Activated CD8-positive, alpha-beta T cell treated with anti-CD3 and anti-CD28 coated beads for 36 hours (primary cell): ENCODE measurements at regions not wholly inside any gene's neighbourhood (a gene's known extent, or its start where the extent isn't known, plus 50 kb on each side); places are given as distances from the start of the nearest gene placed in this dataset.

ENCODE experiments used
- ATAC-seq: fragments of 200-7000 bp; cut with Tn5 transposase; one replicate; pipeline ENCODE4 v1.10.0; 2021; ENCODE audit warnings: mild to moderate bottlenecking, moderate library complexity
- CTCF ChIA-PET: fragments of 350-600 bp; sonication (Branson Sonifier 250); formaldehyde crosslinking; loops from one replicate; lab custom pipeline; 2021; ENCODE audit warnings: antibody characterized with exemption; lab: Charles Lee
- POLR2A ChIA-PET: fragments of 350-600 bp; sonication (Branson Sonifier 250); formaldehyde crosslinking; loops from one replicate; lab custom pipeline; 2021; ENCODE audit warnings: antibody characterized with exemption; lab: Charles Lee
- DNase-seq: peaks from one replicate; pipeline ENCODE4 v3.0.0-alpha.2; 2020
- H3K27ac Mint-ChIP-seq: one replicate; pipeline ENCODE4 v1.8.0; 2021; ENCODE audit warnings: mild to moderate bottlenecking, mixed read lengths
- H3K27me3 Mint-ChIP-seq: one replicate; pipeline ENCODE4 v1.8.0; 2021; ENCODE audit warnings: mixed read lengths
- H3K36me3 Mint-ChIP-seq: one replicate; pipeline ENCODE4 v1.8.0; 2021; ENCODE audit warnings: low read depth, mixed read lengths
- H3K4me1 Mint-ChIP-seq: one replicate; pipeline ENCODE4 v1.8.0; 2021; ENCODE audit warnings: low read depth, mixed read lengths
- H3K4me3 Mint-ChIP-seq: one replicate; pipeline ENCODE4 v1.8.0; 2021; ENCODE audit warnings: mild to moderate bottlenecking, moderate library complexity, mixed read lengths
- H3K9me3 Mint-ChIP-seq: one replicate; pipeline ENCODE4 v1.8.0; 2021; ENCODE audit warnings: mixed read lengths
- intact Hi-C: fragments of 100-400 bp; cut with micrococcal nuclease; formaldehyde crosslinking; loops from one replicate; pipeline ENCODE4 v1.10.0; 2022
- TF ChIP-seq, protein P1 (sequence below): fragments of 200-600 bp; IDR thresholded peaks from one replicate; pipeline ENCODE4 v1.8.0; 2022; ENCODE audit warnings: antibody characterized with exemption, mild to moderate bottlenecking

DNA sequence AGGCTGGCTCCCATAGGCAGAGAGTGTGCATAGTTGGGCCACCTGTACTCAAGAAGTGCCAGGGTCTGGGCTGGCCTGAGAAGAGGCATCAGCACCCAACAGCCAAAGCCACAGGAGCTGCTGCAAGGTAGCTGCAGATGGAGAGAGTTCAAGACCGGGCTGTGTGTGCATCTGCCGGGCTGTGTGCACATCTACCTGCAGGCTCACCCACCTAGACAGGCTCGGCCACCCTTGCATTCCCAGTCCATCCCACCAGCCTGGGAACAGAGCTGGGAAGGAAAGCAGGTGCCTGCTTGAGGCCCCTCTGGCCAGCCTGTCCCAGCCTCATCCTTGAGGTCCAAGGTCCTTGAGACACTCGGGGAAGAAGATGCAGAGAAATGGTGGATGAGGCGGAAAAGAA lies 194.4 kb upstream of the AJAP1 start:
- Mint-ChIP-seq H3K27ac (no peak overlapping the region), H3K4me1 (no peaks in the 10 kb centered on the region), H3K27me3 (no peaks in the 10 kb centered on the region), H3K36me3 (no peaks in the 10 kb centered on the region), H3K9me3 (no peaks in the 10 kb centered on the region), H3K4me3 (no peak overlapping the region)
- TF ChIP-seq, protein P1, sequence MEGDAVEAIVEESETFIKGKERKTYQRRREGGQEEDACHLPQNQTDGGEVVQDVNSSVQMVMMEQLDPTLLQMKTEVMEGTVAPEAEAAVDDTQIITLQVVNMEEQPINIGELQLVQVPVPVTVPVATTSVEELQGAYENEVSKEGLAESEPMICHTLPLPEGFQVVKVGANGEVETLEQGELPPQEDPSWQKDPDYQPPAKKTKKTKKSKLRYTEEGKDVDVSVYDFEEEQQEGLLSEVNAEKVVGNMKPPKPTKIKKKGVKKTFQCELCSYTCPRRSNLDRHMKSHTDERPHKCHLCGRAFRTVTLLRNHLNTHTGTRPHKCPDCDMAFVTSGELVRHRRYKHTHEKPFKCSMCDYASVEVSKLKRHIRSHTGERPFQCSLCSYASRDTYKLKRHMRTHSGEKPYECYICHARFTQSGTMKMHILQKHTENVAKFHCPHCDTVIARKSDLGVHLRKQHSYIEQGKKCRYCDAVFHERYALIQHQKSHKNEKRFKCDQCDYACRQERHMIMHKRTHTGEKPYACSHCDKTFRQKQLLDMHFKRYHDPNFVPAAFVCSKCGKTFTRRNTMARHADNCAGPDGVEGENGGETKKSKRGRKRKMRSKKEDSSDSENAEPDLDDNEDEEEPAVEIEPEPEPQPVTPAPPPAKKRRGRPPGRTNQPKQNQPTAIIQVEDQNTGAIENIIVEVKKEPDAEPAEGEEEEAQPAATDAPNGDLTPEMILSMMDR = no peak
- ATAC-seq (no peak), DNase-seq (no peak)
- POLR2A ChIA-PET = no interaction called here
- intact Hi-C loops = no loop called here
- CTCF ChIA-PET = no interaction called here

DNA sequence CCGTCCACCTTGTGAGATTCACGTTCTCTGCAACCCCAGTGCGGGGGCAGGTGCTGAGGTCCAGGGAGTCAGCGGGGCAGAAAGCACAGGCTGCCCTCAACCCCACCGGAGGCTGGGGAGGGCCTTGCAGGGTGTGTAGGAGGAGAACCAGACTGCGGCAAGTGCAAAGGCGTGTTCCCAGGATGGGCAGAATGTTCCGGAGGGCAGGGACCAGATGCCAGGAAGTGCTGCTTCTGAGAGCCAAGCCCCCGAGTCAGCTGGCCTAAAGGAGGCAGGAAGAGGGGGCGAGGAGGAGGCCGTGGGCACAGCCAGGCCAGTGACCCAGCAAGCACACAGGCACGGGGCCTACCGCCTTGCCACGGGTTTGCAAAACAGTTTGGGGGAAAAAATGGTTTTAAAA lies 193.8 kb upstream of the AJAP1 start:
- no peak overlapping the region for H3K4me3 Mint-ChIP-seq
- intact Hi-C loops = no loop called here
- DNase-seq (no peak), ATAC-seq (no peak)
- TF ChIP-seq, protein P1 = no peak
- H3K27me3 Mint-ChIP-seq = no peaks in the 10 kb centered on the region
- no peaks in the 10 kb centered on the region for H3K4me1 Mint-ChIP-seq
- ChIA-PET POLR2A (no interaction called here), CTCF (no interaction called here)
- H3K36me3 Mint-ChIP-seq = no peaks in the 10 kb centered on the region
- H3K27ac Mint-ChIP-seq = no peak overlapping the region
- H3K9me3 Mint-ChIP-seq = no peaks in the 10 kb centered on the region

- no peaks in the 10 kb centered on the region for H3K4me1 Mint-ChIP-seq
- H3K27me3 Mint-ChIP-seq = peaks cover 2% of the 10 kb centered on the region
- no peak overlapping the region for H3K4me3 Mint-ChIP-seq
- TF ChIP-seq, protein P1 = no peak
- ATAC-seq = no peak
- H3K9me3 Mint-ChIP-seq = no peaks in the 10 kb centered on the region
- POLR2A ChIA-PET = no interaction called here
- H3K27ac Mint-ChIP-seq = no peak overlapping the region
- intact Hi-C loops = no loop called here
- CTCF ChIA-PET = no interaction called here
- no peak for DNase-seq
- H3K36me3 Mint-ChIP-seq = no peaks in the 10 kb centered on the region
Measured at GRCh38 chr1:4461726-4462290, 192.6 kb upstream of the AJAP1 start.

GRCh38 chr1:4462831-4463484 lies 191.5 kb upstream of the AJAP1 start:
- CTCF ChIA-PET = no interaction called here
- ATAC-seq (no peak), DNase-seq (no peak)
- peaks cover 2% of the 10 kb centered on the region for H3K27me3 Mint-ChIP-seq
- no peaks in the 10 kb centered on the region for H3K9me3 Mint-ChIP-seq
- H3K4me3 Mint-ChIP-seq = no peak overlapping the region
- no peaks in the 10 kb centered on the region for H3K36me3 Mint-ChIP-seq
- no peak overlapping the region for H3K27ac Mint-ChIP-seq
- TF ChIP-seq, protein P1 = no peak
- intact Hi-C loops = no loop called here
- POLR2A ChIA-PET = no interaction called here
- H3K4me1 Mint-ChIP-seq = no peaks in the 10 kb centered on the region

GRCh38 chr1:4463631-4464030 lies 190.8 kb upstream of the AJAP1 start:
- intact Hi-C loops = no loop called here
- Mint-ChIP-seq H3K36me3 (no peaks in the 10 kb centered on the region), H3K27ac (no peak overlapping the region), H3K4me3 (no peak overlapping the region), H3K27me3 (peaks cover 2% of the 10 kb centered on the region), H3K9me3 (no peaks in the 10 kb centered on the region), H3K4me1 (no peaks in the 10 kb centered on the region)
- ChIA-PET CTCF (no interaction called here), POLR2A (no interaction called here)
- DNase-seq = no peak
- TF ChIP-seq, protein P1 = no peak
- ATAC-seq = no peak
